Heart right ventricle (tissue), 16 donors: ENCODE measurements at regions not wholly inside any gene's neighbourhood (a gene's known extent, or its start where the extent isn't known, plus 50 kb on each side); places are given as distances from the start of the nearest gene placed in this dataset.

ENCODE experiments used
- ATAC-seq, 8 donors: fragments of 200-7000 bp; cut with Tn5 transposase; one replicate each; pipeline ENCODE4 v1.9.1; 2020; ENCODE audit warnings: mild to moderate bottlenecking in 8 of 8, moderate library complexity in 8 of 8, moderate number of reproducible peaks in 1 of 8
- DNase-seq, 2 donors: peaks; one replicate each; pipeline ENCODE4 v3.0.0-alpha.2; 2020
- H3K27ac ChIP-seq, 10 donors: fragments of 200-600 bp; sonication (generic) in 2 of 10; one replicate each; pipeline versions ENCODE4 v1.5.0 to v1.8.0; 2020 to 2022; ENCODE audit warnings: mild to moderate bottlenecking in 3 of 10
- H3K27me3 ChIP-seq, 7 donors: fragments of 200-600 bp; one replicate each; pipeline ENCODE4 v1.8.0; 2021 to 2022; ENCODE audit warnings: mild to moderate bottlenecking in 2 of 7
- H3K36me3 ChIP-seq, 9 donors: fragments of 200-600 bp; sonication (generic) in 1 of 9; one replicate each; pipeline versions ENCODE4 v1.5.0 to v1.8.0; 2020 to 2022; ENCODE audit warnings: mild to moderate bottlenecking in 2 of 9
- H3K4me1 ChIP-seq, 9 donors: fragments of 200-600 bp; sonication (generic) in 1 of 9; one replicate each; pipeline versions ENCODE4 v1.5.0 to v1.8.0; 2020 to 2022; ENCODE audit warnings: mild to moderate bottlenecking in 4 of 9
- H3K4me3 ChIP-seq, 10 donors: fragments of 200-600 bp; sonication (generic) in 2 of 10; one replicate each; pipeline versions ENCODE4 v1.5.0 to v1.8.0; 2020 to 2022; ENCODE audit warnings: mild to moderate bottlenecking in 7 of 10, moderate library complexity in 2 of 10
- H3K9me3 ChIP-seq, 11 donors: fragments of 200-600 bp in 10 of 11; sonication (generic) in 2 of 11; one replicate each; pipeline versions ENCODE4 v1.5.0 to v1.8.0; 2013 to 2022; ENCODE audit warnings: mild to moderate bottlenecking in 2 of 11, control low read depth in 1 of 11, moderate library complexity in 1 of 11
- CTCF ChIP-seq, 9 donors: fragments of 200-600 bp; sonication (generic) in 2 of 9; IDR thresholded peaks; one replicate each; pipeline versions ENCODE4 v1.5.0 to v1.8.0; 2021 to 2022; ENCODE audit warnings: antibody characterized with exemption in 9 of 9, mild to moderate bottlenecking in 5 of 9, moderate library complexity in 1 of 9
- WGBS, 2 donors: extraction: QIAGEN DNeasy Blood & Tissue Kit; methylation state at CpG; one replicate each; pipeline ENCODE4 v1.1.7; 2013; ENCODE audit warnings: inconsistent platforms in 1 of 2; 5-methylcytosine and 5-hydroxymethylcytosine counted together
- intact Hi-C, 10 donors: fragments of 100-400 bp; cut with DNase I; formaldehyde crosslinking; loops; one replicate each; pipeline versions ENCODE4 v1.11.1 to v1.14.2; 2022
- donor health status: Arrhythmogenic right ventricular cardiomyopathy.
- donor health status: ischemic (EF 13 %, LVEDD 7.1; RV severe dilation, severe dysfunction).
- donor health status: healthy with polysubstance abuse.
- donor health status: DM: no; HTN: yes; CAD: no.
- donor health status: DM: no; HTN: no; CAD: no.
- donor health status: ischemic (EF 25% LVEDD 6.9; RV normal size, moderate dysfunction).
- donor health status: ischemic (EF 25% LVEDD 5.7; RV mildly dilated, moderate dysfunction).
- donor health status: healthy.
- donor health status: DM: yes; HTN: yes; CAD: no.
- donor health status: Ischemic cardiomyopathy.
- donor health status: ischemic (EF 35%, LVEDD 5.7; RV mildly dilated, moderate dysfunction).
- donor health status: nonischemic (EF 11% LVEDD 7.7; RV severe dilation, severe dysfunction).
- donor health status: DM: yes; HTN: yes; CAD: no.
- donor health status: PGD.
- donor health status: ischemic (EF 29% LVEDD 5.4; RV normal size, mild dysfunction).
- donor health status: nonischemic (EF 23%, LVEDD 6.1; RV moderate dilation, normal function).

GRCh38 chr14:47821135-47821534 is 145.7 kb upstream of the MDGA2 start:
- WGBS, 2 donors, result 48 to 70% methylated on average over 1 of the region's 1 CpG
- Histone ChIP-seq H3K27ac (no peak overlapping the region), H3K36me3 (no peaks in the 10 kb centered on the region), H3K4me3 (no peak overlapping the region), H3K27me3 (no peaks in the 10 kb centered on the region), H3K4me1 (no peaks in the 10 kb centered on the region), H3K9me3 (peaks cover 0 to 39% (median 6%) of the 10 kb centered on the region in 11 donors)
- DNase-seq (no peak), ATAC-seq (no peak)
- intact Hi-C loops, result no loop called here
- TF ChIP-seq CTCF (IDR thresholded peaks at IDR 0.05), result no peak

- no peaks in the 10 kb centered on the region for H3K4me1 ChIP-seq
- WGBS, 2 donors, result 90 to 93% methylated on average over 6 of the region's 6 CpGs
- peaks cover 0 to 16% (median 0%) of the 10 kb centered on the region in 11 donors for H3K9me3 ChIP-seq
- H3K36me3 ChIP-seq, result no peaks in the 10 kb centered on the region
- intact Hi-C loops, result no loop called here
- TF ChIP-seq CTCF (IDR thresholded peaks at IDR 0.05), result no peak
- ATAC-seq, result no peak
- no peaks in the 10 kb centered on the region for H3K27me3 ChIP-seq
- DNase-seq, result no peak
- no peak overlapping the region for H3K27ac ChIP-seq
- H3K4me3 ChIP-seq, result no peak overlapping the region
Measured at GRCh38 chr14:47790477-47790876, 115.1 kb upstream of the MDGA2 start.

DNA sequence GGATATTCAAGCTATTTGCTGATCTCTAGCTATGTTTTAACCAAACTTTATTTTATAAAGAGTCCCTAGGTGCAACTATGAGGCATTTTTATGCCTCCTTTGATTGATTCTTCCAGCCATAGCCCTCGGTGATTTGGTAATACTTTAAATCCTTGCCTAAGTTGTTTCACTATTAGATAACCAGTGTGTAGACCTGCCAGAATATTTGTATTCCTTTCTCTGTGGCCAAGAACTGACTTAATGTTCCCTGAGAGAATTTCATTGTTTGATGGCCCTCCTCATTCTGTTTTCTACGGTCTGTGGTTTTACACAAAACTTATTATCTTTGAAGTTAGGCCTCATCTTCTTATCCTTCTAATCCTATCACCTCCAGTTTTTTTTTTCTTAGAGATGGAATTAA is 109.7 kb upstream of the MDGA2 start:
- intact Hi-C loops, result no loop called here
- H3K36me3 ChIP-seq, result no peaks in the 10 kb centered on the region
- H3K27ac ChIP-seq, result no peak overlapping the region
- no peak for DNase-seq
- H3K4me1 ChIP-seq, result no peaks in the 10 kb centered on the region
- H3K9me3 ChIP-seq, result no peaks in the 10 kb centered on the region
- ATAC-seq, result no peak
- TF ChIP-seq CTCF (IDR thresholded peaks at IDR 0.05), result no peak
- no peaks in the 10 kb centered on the region for H3K27me3 ChIP-seq
- no peak overlapping the region for H3K4me3 ChIP-seq
- 65 to 71% methylated on average over 2 of the region's 2 CpGs for WGBS, 2 donors

- TF ChIP-seq CTCF (IDR thresholded peaks at IDR 0.05), result no peak
- Histone ChIP-seq H3K4me1 (no peaks in the 10 kb centered on the region), H3K36me3 (no peaks in the 10 kb centered on the region), H3K4me3 (no peak overlapping the region), H3K9me3 (no peaks in the 10 kb centered on the region), H3K27me3 (no peaks in the 10 kb centered on the region), H3K27ac (no peak overlapping the region)
- intact Hi-C loops, result no loop called here
- no peak for ATAC-seq
- WGBS, 2 donors, result 19 to 20% methylated on average over 4 of the region's 4 CpGs
- no peak for DNase-seq
Measured at GRCh38 chr14:47778631-47779030, 103.2 kb upstream of the MDGA2 start.

GRCh38 chr14:47772652-47773051 is 97.2 kb upstream of the MDGA2 start:
- whole genome bisulfite sequencing, 2 donors, result 71 to 72% methylated on average over 1 of the region's 1 CpG
- no peak for ATAC-seq
- H3K36me3 ChIP-seq, result no peaks in the 10 kb centered on the region
- intact Hi-C loops, result no loop called here
- peaks cover 0 to 11% (median 0%) of the 10 kb centered on the region in 11 donors for H3K9me3 ChIP-seq
- H3K27ac ChIP-seq, result no peak overlapping the region
- no peak overlapping the region for H3K4me3 ChIP-seq
- DNase-seq, result no peak
- no peaks in the 10 kb centered on the region for H3K4me1 ChIP-seq
- no peak for TF ChIP-seq CTCF (IDR thresholded peaks at IDR 0.05)
- H3K27me3 ChIP-seq, result no peaks in the 10 kb centered on the region
